Ishikawa (cell line): ENCODE measurements at regions not wholly inside any gene's neighbourhood (a gene's known extent, or its start where the extent isn't known, plus 50 kb on each side); places are given as distances from the start of the nearest gene placed in this dataset.

Experiments used
- CEBPB ChIP-seq: IDR thresholded peaks from 2 replicates; pipeline ENCODE4 v1.6.1; 2012
- CREB1 ChIP-seq: IDR thresholded peaks from 2 replicates; pipeline ENCODE4 v1.6.1; 2012; ENCODE audit warnings: low read depth
- EGR1 ChIP-seq: IDR thresholded peaks from 2 replicates; pipeline ENCODE4 v1.6.1; 2012
- EP300 ChIP-seq: IDR thresholded peaks from 2 replicates; pipeline ENCODE4 v1.6.1; 2012; ENCODE audit warnings: borderline replicate concordance
- FOXM1 ChIP-seq: IDR thresholded peaks from 2 replicates; pipeline ENCODE4 v1.6.1; 2012; ENCODE audit warnings: low read depth, borderline replicate concordance
- NFIC ChIP-seq: IDR thresholded peaks from 2 replicates; pipeline ENCODE4 v1.6.1; 2012
- RAD21 ChIP-seq: IDR thresholded peaks from 2 replicates; pipeline ENCODE4 v1.6.1; 2012; ENCODE audit warnings: low read depth
- REST ChIP-seq: IDR thresholded peaks from 2 replicates; pipeline ENCODE4 v1.6.1; 2012; ENCODE audit warnings: low read depth, mild to moderate bottlenecking
- TAF1 ChIP-seq: IDR thresholded peaks from 2 replicates; pipeline ENCODE4 v1.6.1; 2012; ENCODE audit warnings: low read depth, mild to moderate bottlenecking
- TCF12 ChIP-seq: IDR thresholded peaks from 2 replicates; pipeline ENCODE4 v1.6.1; 2012; ENCODE audit warnings: low read depth
- TEAD4 ChIP-seq: IDR thresholded peaks from 2 replicates; pipeline ENCODE4 v1.6.1; 2012
- USF1 ChIP-seq: IDR thresholded peaks from 2 replicates; pipeline ENCODE4 v1.6.1; 2012
- YY1 ChIP-seq: IDR thresholded peaks from 2 replicates; pipeline ENCODE4 v1.6.1; 2012; ENCODE audit warnings: low read depth
- ZBTB7A ChIP-seq: IDR thresholded peaks from 2 replicates; pipeline ENCODE4 v1.6.1; 2012; ENCODE audit warnings: low read depth
- TF ChIP-seq, protein P1 (sequence below): IDR thresholded peaks from 2 replicates; pipeline ENCODE4 v1.6.1; 2012

- no peak for TF ChIP-seq EGR1
- no peak for TF ChIP-seq FOXM1
- TF ChIP-seq TCF12 = no peak
Measured at GRCh38 chr22:27104449-27104848, 447.1 kb downstream of the MIAT start.

- TF ChIP-seq TEAD4 (no peak), CEBPB (no peak), EP300 (no peak), RAD21 (no peak), USF1 (no peak), REST (no peak), EGR1 (no peak), ZBTB7A (no peak), TCF12 (no peak), NFIC (no peak), CREB1 (no peak), FOXM1 (no peak)
- TF ChIP-seq, protein P1, sequence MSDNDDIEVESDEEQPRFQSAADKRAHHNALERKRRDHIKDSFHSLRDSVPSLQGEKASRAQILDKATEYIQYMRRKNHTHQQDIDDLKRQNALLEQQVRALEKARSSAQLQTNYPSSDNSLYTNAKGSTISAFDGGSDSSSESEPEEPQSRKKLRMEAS = no peak
Measured at GRCh38 chr22:27105142-27106025, 448.0 kb downstream of the MIAT start.

DNA sequence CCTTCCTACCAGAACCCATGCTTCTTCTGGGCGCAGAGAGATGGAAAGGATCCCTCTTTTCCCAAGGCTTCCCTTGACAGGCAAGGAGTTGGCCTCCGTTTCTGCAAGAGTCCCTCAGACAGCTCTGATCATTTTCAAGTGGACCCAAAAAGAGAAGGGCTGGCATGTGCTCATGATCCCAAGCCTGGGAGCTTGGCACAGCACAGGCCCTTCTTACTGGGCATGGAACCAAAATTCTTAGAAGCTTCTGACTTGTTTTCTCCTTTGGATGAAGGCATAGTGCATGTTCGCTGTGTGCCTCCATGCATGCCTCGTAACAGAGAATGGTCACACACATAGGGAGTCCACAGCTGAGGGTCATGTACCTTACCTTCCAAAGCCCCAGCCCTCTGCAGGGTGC lies 449.6 kb downstream of the MIAT start:
- TF ChIP-seq, protein P1 = no peak
- TF ChIP-seq TEAD4 (no peak), EGR1 (no peak)

- TF ChIP-seq FOXM1 = no peak
- no peak for TF ChIP-seq TEAD4
- TF ChIP-seq, protein P1 = no peak
- TF ChIP-seq USF1 = no peak
- TF ChIP-seq TAF1 = no peak
- TF ChIP-seq YY1 = no peak
- TF ChIP-seq EP300 = no peak
- TF ChIP-seq CEBPB = no peak
- no peak for TF ChIP-seq EGR1
- TF ChIP-seq ZBTB7A = no peak
- TF ChIP-seq RAD21 = no peak
- no peak for TF ChIP-seq TCF12
- no peak for TF ChIP-seq NFIC
- no peak for TF ChIP-seq REST
- TF ChIP-seq CREB1 = no peak
Measured at GRCh38 chr22:27107386-27107785, 450.0 kb downstream of the MIAT start.

- TF ChIP-seq TCF12 = no peak
- TF ChIP-seq, protein P1 = no peak
- no peak for TF ChIP-seq CEBPB
Measured at GRCh38 chr22:27107824-27108223, 450.4 kb downstream of the MIAT start.

DNA sequence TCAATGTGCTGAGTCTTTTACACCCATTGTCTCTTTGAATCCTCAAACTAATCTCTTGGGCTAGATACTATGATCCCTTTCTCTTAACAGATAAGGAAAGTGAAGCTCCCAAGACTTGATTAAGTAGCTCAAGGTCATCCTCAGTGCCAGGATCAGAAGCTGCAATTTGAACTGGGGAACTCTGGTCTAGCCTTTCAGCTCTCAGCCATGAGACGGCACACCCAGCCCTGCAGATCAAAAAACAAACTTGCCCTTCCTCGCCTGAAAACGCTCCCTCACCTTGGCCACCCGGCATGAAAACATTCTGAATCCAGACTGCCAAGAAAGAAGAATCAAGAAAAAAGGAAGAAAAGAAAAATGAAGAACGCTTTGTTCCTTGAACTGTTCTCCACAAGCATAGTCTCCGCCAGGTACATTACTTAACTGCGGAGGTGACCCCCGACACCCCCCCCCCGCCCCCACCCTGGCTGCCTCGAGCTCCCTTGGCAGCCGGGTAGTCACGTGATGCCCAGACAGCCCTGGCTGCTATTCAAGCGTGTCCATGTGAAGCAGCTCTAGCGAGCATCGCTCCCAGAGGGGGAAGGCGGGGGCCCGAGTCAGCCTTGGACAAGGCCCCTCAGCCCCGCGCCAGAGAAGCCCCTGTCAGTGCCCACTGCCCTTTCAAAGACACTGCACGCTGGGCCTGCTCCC lies 451.2 kb downstream of the MIAT start:
- TF ChIP-seq EGR1 (no peak), FOXM1 (no peak), CREB1 (no peak), ZBTB7A (no peak), REST (no peak), TCF12 (no peak), TEAD4 (no peak), EP300 (no peak), RAD21 (no peak), USF1 (no peak), CEBPB (no peak), TAF1 (no peak), NFIC (no peak), YY1 (no peak)
- TF ChIP-seq, protein P1 = no peak
